DMS 273 treated with DMSO at 0.1 percent for 48 hours (cell line): ENCODE measurements at regions not wholly inside any gene's neighbourhood (a gene's known extent, or its start where the extent isn't known, plus 50 kb on each side); places are given as distances from the start of the nearest gene placed in this dataset.
"Not testable (repeated sequence)": the region's sequence is repeated elsewhere in the genome, so short reads cannot be mapped to it uniquely, and the experiment has no call there.

ENCODE experiments used
- DNase-seq: peaks from one replicate; lab custom pipeline; 2025; lab: John Stamatoyannopoulos, UW

DNA sequence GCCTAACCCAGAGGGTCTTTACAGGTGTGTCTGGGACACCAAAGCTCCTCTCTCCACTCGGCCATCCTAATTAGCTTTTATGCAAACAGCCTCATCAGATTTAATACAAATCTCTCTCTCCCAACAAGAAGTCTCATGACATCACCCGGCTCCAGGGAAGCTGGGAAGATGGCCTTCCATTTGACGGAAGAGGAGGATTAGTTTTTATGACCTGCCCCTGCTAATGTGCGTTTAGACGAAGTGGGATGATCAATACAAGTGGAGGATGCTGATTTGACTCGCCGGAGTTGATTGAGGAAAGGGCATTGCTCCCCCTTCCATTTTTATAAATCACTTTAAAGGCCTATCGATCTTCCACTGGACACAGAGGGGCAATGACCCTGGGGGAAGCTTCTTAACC is 239.2 kb downstream of the BCL11B start:
- DNase-seq, result no peak

DNA sequence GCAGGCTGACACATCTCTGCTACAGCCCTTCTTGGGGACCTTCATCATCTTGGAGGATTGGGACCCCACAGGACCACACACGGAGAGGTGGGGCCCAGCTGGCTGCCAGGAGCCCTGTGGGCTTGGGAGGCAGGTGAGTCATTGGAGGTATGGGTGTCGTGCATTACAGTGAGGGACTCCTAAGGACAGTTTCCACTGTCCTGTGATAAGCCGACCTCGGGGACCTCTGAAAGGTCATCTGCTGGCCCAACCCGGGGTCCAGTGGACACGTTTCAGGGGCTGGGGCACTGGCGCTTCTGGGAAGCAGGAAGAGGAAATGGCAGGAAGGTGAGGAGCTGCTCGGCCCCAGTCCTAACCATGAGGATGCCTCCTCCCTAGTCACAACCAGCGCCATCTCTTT is 238.0 kb downstream of the BCL11B start:
- DNase-seq, result no peak

DNA sequence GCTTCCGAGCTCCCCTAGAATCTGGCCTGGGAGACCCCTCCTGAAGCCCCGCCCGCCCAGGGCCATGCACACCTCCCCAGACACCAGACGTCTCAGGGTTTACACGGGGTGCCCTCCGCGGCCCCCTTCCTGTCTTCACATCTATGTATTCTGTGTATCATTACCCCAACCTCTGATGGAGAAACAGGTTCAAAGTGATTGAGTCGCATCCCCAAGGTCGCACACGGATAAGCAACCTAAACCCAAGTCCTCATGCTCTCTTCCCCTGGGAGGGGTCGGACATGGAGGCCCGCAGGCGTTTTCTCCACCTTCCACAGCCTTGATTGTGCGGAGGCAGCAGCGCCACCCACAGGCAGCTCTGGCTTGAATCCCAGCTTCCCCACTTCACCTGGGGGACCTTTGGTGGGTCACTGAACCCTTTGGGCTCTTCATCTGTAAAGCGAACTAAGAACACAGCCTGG is 237.3 kb downstream of the BCL11B start:
- no peak for DNase-seq

DNA sequence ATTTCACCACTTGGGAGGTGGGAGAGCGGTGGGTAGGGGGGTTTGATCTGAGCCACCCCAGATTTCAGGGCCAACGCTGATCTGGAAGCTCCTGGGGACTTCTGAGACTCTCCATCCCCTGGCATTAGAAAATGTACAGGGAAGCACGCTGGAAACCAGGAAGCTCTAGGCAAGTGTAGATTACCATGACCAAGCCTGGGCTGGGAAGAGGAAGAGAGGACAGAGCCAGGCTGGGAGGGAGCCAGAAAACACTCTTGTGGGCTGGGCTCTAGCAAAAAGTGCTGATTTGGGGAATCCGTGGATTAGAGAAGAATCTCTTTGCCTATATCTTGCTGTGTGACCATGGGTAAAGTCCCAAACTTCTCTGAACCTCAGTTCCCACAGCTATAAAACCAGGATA is 236.7 kb downstream of the BCL11B start:
- no peak for DNase-seq

DNA sequence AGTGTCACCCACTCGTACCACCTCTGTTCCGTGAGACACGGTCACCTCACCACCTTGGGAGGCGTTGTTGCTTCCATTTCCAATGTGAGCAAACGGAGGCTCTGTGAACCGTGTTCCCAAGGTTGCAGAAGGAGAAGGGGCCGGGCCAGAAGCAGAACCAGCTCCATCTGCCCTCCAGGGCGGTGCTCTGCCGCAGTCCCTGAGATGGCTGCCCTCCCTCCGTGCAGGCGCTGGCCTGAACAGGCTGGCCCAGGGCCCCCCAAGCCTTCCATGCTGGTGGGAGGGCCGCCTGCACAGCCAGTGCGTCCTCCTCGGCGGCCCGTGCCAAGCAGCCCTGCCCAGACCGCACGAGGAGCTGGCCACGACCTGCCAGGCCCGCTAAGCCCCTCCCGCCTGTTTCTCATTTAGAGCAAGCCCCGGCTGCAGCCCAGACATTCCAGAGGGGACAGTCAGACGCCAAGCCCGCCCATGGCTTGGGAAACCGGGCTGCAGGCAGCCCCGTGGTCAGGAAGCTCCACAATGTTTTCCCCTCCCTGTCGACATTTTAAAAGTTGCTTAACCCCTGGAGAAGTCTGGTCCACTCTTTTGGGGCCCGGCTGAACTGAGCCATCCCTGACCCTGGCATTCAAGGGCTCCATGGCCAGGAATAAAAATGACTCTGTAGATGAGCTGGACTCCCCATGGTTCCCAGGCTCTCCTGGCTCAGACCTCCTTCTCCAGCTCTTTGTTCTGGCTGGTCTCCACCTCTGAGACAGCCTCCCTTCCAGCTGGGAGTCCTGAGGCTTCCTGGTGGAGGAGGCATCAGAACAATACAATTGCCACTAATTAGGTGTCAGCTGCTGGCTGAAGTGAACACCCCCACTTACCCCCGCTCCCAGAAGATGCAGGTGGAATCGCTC is 236.0 kb downstream of the BCL11B start:
- DNase-seq, result no peak

DNA sequence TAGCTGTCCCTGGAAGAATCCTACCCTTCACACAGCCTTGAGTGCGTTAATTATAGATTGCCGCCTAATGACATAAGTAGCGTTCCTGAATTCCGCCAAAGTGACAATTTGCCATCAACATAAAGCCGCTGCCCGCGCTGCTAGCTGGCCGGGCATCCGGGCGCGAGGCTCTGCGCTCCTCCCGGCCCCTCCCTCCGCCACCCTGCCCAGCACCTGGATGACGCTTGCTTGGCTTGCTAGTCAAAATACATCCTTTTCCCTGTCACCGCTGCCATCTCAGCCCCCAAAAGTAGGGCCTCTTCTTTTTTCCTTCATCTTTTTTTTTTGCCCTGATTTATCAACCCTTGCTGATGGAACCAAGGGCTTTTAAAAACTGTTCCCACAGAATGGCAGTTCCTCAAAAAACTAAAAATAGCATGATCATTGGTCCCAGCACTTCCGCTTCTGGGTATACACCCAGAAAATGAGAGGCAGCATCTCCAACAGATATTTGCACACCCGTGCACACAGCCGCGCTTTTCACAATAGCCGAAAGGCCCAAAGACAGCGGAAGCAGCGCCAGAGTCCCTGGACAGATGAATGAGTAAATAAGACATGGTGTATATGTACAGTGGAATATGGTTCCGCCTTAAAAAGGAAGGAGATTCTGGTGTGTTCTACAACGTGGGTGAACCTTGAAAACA is 235.2 kb downstream of the BCL11B start:
- DNase-seq, result no peak

DNA sequence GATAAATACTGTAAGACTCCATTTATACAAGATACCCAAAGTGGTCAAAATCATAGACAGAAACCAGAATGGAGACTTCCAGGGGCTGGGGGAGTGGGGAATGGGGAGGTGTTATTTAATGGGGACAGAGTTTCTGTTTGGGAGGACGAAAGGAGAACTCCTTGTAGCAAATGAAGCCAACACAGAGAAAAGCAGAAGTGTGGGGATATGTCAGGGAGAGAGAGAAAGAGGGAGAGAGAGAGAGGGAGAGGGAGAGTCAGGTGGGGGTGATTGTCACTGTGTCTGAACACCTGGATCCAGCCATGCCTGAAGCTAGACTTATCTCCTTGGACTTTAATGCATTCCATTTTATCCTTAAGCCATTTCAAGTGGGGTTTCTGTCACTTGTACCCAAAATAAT is 234.7 kb downstream of the BCL11B start:
- DNase-seq, result not testable (repeated sequence)

DNA sequence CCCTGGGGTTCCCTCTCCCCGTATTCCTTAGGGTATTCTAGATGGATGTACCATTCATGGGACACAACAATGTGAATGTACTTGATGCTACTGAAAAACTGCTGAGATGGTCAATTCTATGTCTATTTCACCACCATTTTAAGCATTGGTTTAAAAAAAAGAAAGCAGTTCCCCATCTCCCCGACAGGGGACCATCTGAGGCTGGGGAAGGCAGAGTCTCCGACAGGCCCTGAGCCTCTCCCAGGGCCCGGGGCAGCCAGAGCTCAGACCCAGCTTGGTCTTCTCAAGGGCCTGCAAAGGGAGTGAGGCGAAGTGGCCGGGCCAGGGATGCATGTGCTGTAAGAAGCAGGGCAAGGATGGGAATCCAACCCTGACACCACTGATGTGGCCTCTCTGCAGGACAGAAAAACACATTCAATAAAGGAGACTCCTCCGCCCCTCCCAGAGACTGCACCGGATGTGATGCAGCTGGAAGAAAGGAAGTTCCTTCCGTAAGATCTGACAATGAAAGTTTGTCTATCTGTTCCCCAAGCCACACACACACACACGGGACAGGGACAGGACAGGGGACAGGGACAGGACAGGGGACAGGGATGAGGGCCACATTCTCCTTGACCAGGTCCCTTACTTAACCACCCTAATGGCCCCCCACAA is 234.1 kb downstream of the BCL11B start:
- DNase-seq, result no peak

DNA sequence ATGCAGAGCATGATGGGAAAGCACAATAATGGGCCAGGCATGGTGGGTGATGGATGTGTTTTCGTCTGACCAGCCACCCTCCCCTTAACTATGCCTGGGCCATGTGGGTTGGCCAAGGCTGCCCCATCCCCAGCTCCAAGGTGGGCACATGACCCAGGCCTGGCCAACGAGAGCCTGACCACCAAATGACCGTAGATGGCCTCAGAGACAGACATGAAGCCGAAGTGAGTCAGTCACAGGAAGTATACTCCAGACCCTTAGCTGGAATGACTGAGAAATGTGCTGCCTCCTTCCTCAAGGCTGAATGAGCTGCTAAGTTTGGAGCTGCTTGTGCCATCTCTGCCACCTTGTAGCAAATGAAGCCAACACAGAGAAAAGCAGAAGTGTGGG is 233.6 kb downstream of the BCL11B start:
- DNase-seq, result no peak

DNA sequence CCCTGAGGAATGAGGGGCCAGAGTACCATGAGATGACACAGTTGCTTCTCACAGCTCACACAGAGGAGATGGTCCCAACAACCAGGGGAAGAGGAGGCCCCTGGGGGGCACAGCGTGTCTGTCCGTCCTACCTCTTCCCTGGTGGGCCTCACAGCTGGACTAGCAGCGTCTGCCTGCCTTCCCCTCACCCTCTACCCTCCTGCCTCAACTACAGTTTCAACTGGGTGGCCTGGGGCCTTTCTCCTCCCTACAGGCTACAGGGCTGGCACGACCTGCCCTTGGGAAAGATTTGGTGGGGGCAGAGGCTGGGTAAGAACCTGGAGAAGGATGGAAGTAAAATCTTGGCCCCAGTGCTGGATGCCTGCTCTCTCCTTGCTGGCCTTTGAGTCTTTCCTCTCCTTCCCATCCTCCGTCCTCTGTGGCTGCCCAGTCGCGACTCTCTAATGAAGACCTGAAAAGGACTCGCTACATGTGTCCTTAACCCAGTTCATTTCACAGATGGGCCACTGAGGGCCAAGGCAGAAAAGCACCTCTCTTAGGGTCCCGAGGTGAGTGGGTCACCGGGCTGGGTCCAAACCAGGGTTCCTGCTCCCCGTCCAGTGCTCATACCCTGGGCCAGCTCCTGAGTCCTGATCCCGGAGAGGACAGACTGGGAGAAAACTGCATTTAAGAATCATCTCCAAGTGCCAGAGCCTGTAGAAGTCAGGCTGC is 232.5 kb downstream of the BCL11B start:
- DNase-seq, result no peak

DNA sequence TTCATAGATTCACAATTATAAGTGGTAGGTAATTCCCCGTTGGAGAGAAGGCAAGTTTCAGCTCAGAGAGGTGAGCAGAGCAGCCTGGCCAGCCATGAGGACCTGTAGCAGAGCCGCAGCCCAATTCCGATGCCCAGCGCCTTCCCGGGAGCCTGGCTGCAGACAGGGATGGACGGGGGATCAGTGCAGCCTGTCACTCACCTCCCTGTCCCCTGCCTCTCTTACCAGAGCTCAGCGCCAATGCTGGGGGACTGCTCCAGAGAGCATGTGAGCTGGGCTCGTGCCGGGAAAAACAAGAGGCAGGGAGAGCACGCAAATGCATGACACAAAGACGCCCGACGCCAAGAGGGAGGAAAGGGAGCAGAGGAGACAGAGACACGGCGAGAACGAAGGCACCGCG is 231.9 kb downstream of the BCL11B start:
- DNase-seq, result no peak

DNA sequence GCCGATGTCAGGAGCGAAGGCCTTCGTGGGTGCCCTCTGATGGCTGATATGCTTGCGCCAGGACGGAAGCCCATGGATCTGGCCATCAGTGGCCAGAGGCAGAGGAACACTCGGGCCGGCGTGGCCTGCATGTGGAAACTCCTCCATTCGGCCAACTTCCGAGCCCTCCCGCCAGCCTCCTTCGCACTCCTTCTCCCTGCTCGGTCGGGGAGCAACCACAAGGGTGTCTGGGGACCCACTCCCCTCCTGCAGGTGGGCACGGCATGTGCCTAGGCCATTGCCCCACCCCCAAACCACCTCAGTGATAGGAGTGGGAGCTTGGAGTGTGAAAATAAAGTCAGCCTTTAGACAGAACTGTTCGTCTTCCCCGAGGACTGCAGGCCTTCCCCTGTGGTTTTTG is 231.3 kb downstream of the BCL11B start:
- no peak for DNase-seq

DNA sequence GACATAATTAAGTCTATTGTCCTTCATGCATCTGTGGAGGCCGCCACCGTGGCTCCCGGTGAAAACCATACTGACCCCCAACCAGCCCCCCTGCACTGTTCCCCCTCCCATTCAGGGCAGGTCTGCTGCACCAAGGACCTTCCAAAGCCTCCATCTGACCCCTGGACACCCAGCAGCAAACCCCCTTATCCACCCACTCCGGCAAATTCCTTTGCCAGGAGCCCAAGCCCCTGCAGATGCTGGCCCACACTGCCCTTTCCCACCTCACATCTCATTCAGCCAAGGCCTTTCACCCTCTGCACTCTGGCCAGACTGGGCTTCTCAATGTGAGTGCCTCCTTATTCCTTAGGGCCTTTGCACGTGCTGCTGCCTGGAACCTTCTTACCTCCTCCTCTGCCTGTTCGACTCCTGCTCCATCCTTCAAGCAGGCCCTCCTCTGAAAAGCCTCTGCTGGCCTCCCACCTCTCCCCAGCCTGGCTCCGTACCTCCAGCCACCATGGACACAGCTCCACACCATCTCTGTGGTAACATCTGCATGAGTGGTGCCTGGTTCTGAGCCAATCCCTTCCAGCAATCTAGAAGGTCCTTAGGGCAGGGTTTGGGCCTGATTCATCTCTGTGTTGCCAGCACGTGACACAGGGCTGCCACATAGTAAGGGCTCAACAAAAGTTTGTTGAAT is 230.7 kb downstream of the BCL11B start:
- no peak for DNase-seq

DNA sequence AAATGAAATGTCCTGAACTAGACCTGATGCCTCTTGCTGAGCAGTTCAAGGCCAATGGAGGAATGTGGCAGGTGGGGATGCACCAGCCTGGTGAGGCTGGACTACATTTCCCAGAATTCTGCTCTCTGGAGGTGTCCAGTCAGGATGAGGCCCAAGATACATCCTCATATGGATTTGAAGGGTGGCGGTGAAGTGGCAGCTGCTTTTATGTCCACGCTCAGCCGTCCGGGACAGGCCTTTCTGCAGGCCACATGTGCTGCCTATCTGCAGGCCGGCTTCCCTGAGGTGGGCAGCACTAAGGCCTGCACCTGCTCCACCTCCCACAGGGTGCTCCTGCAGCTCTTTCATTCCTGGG is 230.2 kb downstream of the BCL11B start:
- no peak for DNase-seq

DNA sequence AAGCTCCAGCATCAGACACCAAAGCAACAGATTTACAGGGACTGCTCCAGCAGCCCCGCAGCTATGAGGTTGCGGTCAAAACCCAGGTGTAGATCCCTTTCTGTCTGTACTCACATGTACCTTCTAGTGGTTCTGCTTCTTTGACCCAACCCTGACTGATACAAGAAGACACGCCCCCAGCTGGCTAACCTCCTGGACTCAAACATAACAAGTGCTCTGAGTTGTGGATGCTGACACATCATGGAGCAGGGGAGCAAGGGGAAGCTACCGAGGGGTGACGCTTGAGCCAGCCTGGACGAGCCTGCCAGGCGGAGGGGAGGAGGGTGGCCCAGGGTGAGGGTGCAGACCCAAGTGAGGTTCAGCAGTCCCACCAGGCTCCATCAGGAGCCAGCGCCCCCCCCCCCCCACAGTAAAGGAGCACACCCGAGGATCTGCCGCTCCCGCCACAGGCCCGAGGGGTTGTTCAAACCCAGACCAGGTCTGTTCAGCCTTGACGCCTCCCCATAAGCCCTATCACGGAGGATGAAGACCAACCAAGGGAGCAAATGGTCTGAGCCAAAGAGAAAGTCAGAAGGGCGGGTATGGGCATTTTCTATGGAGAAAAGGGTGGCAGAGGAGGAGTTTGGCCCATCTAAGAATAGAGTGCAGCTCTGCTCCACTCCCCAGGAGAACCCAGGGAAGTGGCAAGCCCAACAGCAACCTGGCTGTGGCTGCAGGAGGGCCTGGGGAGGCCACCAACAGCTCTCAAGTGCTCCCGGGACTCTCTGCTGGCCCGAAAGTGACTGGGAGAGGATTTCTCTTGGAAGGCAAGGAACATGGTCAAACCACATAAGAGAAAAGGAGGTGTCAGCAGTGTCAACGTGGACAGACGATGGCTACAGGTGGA is 229.4 kb downstream of the BCL11B start:
- no peak for DNase-seq

DNA sequence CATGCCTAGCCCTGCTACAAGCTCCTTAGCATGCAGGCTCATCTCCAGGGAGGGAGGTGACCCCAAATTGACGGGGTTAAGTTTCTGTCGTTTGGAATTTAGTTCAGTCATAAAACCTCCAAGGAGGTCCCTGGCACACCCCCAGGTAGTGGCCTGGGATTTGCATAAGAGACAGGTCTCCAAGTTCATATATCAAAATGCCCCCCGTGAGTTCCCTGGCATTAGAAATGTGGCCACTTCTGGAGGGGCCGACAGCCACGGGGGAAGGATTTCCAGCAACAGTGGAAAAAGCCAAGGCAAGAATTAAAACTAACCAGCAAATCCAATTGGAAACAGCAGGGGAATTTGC is 228.8 kb downstream of the BCL11B start:
- no peak for DNase-seq

DNA sequence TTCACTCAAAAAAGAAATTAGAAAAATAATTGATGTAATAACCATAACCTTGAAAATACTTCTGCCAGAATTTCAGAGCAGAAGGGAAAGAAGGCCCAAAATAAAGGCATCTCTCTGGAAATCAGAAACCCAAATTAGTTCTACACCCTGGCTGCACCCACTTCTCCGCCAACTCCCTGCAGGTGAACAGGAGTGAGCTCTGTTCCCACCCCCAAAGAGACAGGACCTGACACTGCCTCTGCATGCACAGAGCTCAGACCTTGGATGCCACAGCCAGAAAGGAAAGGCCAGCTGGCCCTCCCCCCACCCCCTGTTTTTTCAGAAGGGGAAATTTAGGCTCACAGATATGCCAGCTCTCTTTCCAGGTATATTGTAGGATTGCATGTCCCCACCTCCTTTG is 228.2 kb downstream of the BCL11B start:
- no peak for DNase-seq

DNA sequence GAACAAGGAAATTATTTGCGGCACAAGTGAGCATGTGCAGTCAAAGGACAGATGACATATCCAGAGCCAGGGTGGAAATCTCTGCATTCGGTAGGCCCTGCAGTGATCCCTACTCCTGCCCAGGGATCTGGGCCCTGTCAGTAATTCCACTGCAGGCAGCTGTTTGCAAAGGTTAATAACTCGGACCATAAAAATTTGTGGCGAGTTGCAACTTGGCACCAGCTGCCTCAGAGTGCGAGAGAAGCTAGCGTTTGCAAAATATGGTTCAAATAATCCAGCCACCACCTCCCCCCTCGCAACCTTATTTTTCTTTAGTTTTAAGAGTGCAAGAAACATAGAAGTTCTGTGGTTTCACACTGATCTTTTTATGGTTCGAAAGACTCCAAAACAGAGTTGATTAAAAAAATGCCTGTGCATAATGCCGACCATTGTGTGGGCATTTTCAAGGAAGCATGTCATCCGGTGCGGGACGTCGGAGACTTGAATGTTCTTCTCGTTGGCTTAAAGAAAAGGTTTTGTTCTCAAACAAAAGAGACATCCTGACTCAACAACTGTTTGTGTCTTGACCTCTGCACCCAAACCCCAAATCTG is 224.5 kb downstream of the BCL11B start:
- DNase-seq, result no peak

DNA sequence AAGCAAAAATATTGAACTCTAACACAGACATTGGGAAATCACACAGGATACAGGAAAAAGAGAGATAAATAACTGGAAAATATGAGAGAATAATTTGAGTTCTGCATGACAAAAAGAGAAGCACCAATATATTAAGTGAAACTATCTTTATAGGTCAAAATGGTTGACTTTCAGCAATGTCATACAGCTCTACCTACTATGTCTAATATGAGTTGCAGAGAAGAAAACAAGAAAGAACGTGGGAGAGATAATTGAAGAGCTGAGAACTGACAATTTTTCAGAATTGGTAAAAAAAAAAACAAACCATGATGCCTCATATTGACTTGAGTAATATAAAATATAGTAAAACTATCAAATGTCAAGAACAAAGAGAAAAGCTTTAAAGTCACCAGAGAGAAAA is 221.7 kb downstream of the BCL11B start:
- no peak for DNase-seq

DNA sequence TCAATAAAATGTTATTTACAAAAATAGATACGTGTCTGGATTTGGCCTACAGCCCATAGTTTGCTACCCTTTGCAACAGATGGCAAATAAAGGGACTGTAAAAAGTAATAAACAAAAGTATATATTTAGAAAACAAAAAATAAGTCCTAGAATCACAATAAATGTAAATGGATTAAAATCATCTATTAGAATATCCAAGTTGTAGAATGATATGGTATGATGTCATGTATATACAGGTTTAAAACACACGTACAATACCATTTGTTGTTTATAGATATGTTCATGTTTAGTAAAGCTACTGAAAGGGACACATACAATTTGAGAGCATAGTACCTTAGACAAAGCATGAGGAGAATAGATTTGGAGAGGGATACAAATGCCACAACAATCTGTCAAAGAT is 219.5 kb downstream of the BCL11B start:
- DNase-seq, result no peak

DNA sequence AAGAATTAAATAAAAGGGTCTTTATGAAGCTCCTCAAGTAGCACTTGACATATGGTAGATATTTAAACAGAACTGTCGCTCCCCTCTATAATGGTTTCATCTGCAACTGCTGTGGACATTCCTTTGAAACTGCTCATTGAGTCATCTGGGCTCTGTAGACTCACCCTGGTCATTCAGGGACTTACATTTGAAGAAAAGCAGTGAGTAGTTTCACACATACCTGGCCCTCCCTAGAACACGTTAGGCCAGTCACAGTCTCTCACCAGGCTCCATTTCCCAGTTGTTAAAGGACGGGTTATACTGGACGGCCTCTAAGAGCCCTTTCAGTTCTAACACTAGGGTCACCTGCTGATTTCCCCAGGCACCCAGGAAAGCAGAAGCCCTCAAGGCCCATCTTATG is 217.0 kb downstream of the BCL11B start:
- DNase-seq, result no peak
